ENCODE measurements at regions not wholly inside any gene's neighbourhood (a gene's known extent, or its start where the extent isn't known, plus 50 kb on each side); places are given as distances from the start of the nearest gene placed in this dataset.

GRCh38 chr18:57887543-57888383, 84.6 kb upstream of the ATP8B1 start:
- ChIA-PET CTCF (no interaction called here), POLR2A (no interaction called here)
- intact Hi-C loops (cut with micrococcal nuclease; ENCODE audit: unreplicated experiment): no loop called here
- DNase-seq: no peak
- Mint-ChIP-seq H3K36me3 (ENCODE audit: insufficient read depth, unreplicated experiment) (no peaks in the 10 kb centered on the region), H3K4me1 (ENCODE audit: low read depth, unreplicated experiment) (no peaks in the 10 kb centered on the region), H3K4me3 (ENCODE audit: unreplicated experiment) (no peak overlapping the region), H3K9me3 (ENCODE audit: unreplicated experiment) (no peaks in the 10 kb centered on the region), H3K27ac (ENCODE audit: unreplicated experiment) (no peak overlapping the region), H3K27me3 (ENCODE audit: insufficient read depth, unreplicated experiment) (no peaks in the 10 kb centered on the region)
- Histone ChIP-seq H3K36me3 (ENCODE audit: control insufficient read depth, insufficient read depth, low read length) (no peaks in the 10 kb centered on the region), H3K27me3 (replicated peaks; ENCODE audit: control insufficient read depth, insufficient read depth, low read length) (no peaks in the 10 kb centered on the region), H3K4me3 (ENCODE audit: low read depth, low read length) (no peak overlapping the region), H3K4me1 (no peaks in the 10 kb centered on the region), H3K9me3 (no peaks in the 10 kb centered on the region)
- TF ChIP-seq CTCF (IDR thresholded peaks at IDR 0.05; ENCODE audit: insufficient read depth in 1 of 2, low read depth in 1 of 2, low read length in 1 of 2, severe bottlenecking in 1 of 2, unreplicated experiment in 1 of 2): no peak
- no TSS peak for BruUV-seq (replicated peaks)

GRCh38 chr18:57885931-57886330, 82.8 kb upstream of the ATP8B1 start:
- H3K4me1 ChIP-seq: peaks cover 4% of the 10 kb centered on the region; the same call in 1 of the 2 replicates
- H3K27me3 ChIP-seq (replicated peaks; ENCODE audit: control insufficient read depth, insufficient read depth, low read length): no peaks in the 10 kb centered on the region
- POLR2A ChIA-PET: no interaction called here
- no TSS peak for BruUV-seq (replicated peaks)
- Mint-ChIP-seq H3K9me3 (ENCODE audit: unreplicated experiment) (no peaks in the 10 kb centered on the region), H3K4me3 (ENCODE audit: unreplicated experiment) (no peak overlapping the region), H3K27me3 (ENCODE audit: insufficient read depth, unreplicated experiment) (no peaks in the 10 kb centered on the region), H3K27ac (ENCODE audit: unreplicated experiment) (no peak overlapping the region), H3K4me1 (ENCODE audit: low read depth, unreplicated experiment) (no peaks in the 10 kb centered on the region), H3K36me3 (ENCODE audit: insufficient read depth, unreplicated experiment) (no peaks in the 10 kb centered on the region)
- no peaks in the 10 kb centered on the region for H3K36me3 ChIP-seq (ENCODE audit: control insufficient read depth, insufficient read depth, low read length)
- H3K9me3 ChIP-seq: no peaks in the 10 kb centered on the region
- intact Hi-C loops (cut with micrococcal nuclease; ENCODE audit: unreplicated experiment): no loop called here
- no peak for DNase-seq
- CTCF ChIA-PET: no interaction called here
- no peak for TF ChIP-seq CTCF (IDR thresholded peaks at IDR 0.05; ENCODE audit: insufficient read depth in 1 of 2, low read depth in 1 of 2, low read length in 1 of 2, severe bottlenecking in 1 of 2, unreplicated experiment in 1 of 2)
- H3K4me3 ChIP-seq (ENCODE audit: low read depth, low read length): no peak overlapping the region

GRCh38 chr18:57882465-57882864, 79.3 kb upstream of the ATP8B1 start:
- H3K4me1 ChIP-seq: peaks cover 4% of the 10 kb centered on the region; the same call in 1 of the 2 replicates
- Mint-ChIP-seq H3K27ac (ENCODE audit: unreplicated experiment) (no peak overlapping the region), H3K4me1 (ENCODE audit: low read depth, unreplicated experiment) (no peaks in the 10 kb centered on the region), H3K4me3 (ENCODE audit: unreplicated experiment) (no peak overlapping the region), H3K36me3 (ENCODE audit: insufficient read depth, unreplicated experiment) (no peaks in the 10 kb centered on the region), H3K27me3 (ENCODE audit: insufficient read depth, unreplicated experiment) (no peaks in the 10 kb centered on the region), H3K9me3 (ENCODE audit: unreplicated experiment) (no peaks in the 10 kb centered on the region)
- ChIA-PET POLR2A (no interaction called here), CTCF (interaction anchor here (0.8 to 1.0 kb wide), 4 partner anchors 27 to 882 kb away, joined by 3 read pairs; no protein-coding TSS in a partner anchor)
- no peaks in the 10 kb centered on the region for H3K36me3 ChIP-seq (ENCODE audit: control insufficient read depth, insufficient read depth, low read length)
- intact Hi-C loops (cut with micrococcal nuclease; ENCODE audit: unreplicated experiment): loop anchor here (1.0 to 5.0 kb wide), 4 partner anchors 75 to 298 kb away; no protein-coding TSS in a partner anchor
- no peaks in the 10 kb centered on the region for H3K27me3 ChIP-seq (replicated peaks; ENCODE audit: control insufficient read depth, insufficient read depth, low read length)
- DNase-seq: no peak
- BruUV-seq (replicated peaks): no TSS peak
- H3K9me3 ChIP-seq: no peaks in the 10 kb centered on the region
- TF ChIP-seq CTCF (IDR thresholded peaks at IDR 0.05; ENCODE audit: insufficient read depth in 1 of 2, low read depth in 1 of 2, low read length in 1 of 2, severe bottlenecking in 1 of 2, unreplicated experiment in 1 of 2): no peak
- no peak overlapping the region for H3K4me3 ChIP-seq (ENCODE audit: low read depth, low read length)
